ENCODE measurements at regions not wholly inside any gene's neighbourhood (a gene's known extent, or its start where the extent isn't known, plus 50 kb on each side); places are given as distances from the start of the nearest gene placed in this dataset.

GRCh38 chr6:109224107-109224875 is 129.0 kb downstream of the CEP57L1 start:
- Histone ChIP-seq H3K4me2 (ENCODE audit: low read length) (no peak overlapping the region), H3K36me3 (ENCODE audit: insufficient read depth, low read length) (no peaks in the 10 kb centered on the region), H4K20me1 (ENCODE audit: insufficient read depth, low read length) (no peaks in the 10 kb centered on the region), H3K79me2 (ENCODE audit: insufficient read depth, low read depth, low read length) (no peaks in the 10 kb centered on the region), H3K9me3 (ENCODE audit: low read length) (no peaks in the 10 kb centered on the region), H3K27ac (ENCODE audit: low read depth, low read length, poor library complexity, severe bottlenecking) (no peak overlapping the region), H3K4me3 (ENCODE audit: low read depth, low read length, poor library complexity, severe bottlenecking) (no peak overlapping the region), H2AFZ (ENCODE audit: low read length) (no peak overlapping the region), H3K4me1 (ENCODE audit: insufficient read depth, low read length, poor library complexity, severe bottlenecking) (no peaks in the 10 kb centered on the region), H3K9me2 (ENCODE audit: insufficient read depth, low read length) (no peaks in the 10 kb centered on the region)
- TF ChIP-seq CTCF (conservative IDR thresholded peaks at IDR 0.05; ENCODE audit: low read length) (no peak), EZH2phosphoT487 (IDR thresholded peaks at IDR 0.05; ENCODE audit: borderline replicate concordance, low read depth, low read length) (no peak)
- BruUV-seq (replicated peaks), result no TSS peak
- ChIA-PET POLR2A (no interaction called here), CTCF (ENCODE audit: unreplicated experiment) (no interaction called here)
- intact Hi-C loops (cut with micrococcal nuclease; ENCODE audit: unreplicated experiment), result no loop called here
- DNase-seq (ENCODE audit: low spot score), result no peak

GRCh38 chr6:109222848-109223247 is 127.5 kb downstream of the CEP57L1 start:
- DNase-seq (ENCODE audit: low spot score), result no peak
- Histone ChIP-seq H3K79me2 (ENCODE audit: insufficient read depth, low read depth, low read length) (no peaks in the 10 kb centered on the region), H3K4me1 (ENCODE audit: insufficient read depth, low read length, poor library complexity, severe bottlenecking) (no peaks in the 10 kb centered on the region), H3K27ac (ENCODE audit: low read depth, low read length, poor library complexity, severe bottlenecking) (no peak overlapping the region), H3K4me3 (ENCODE audit: low read depth, low read length, poor library complexity, severe bottlenecking) (no peak overlapping the region), H4K20me1 (ENCODE audit: insufficient read depth, low read length) (no peaks in the 10 kb centered on the region), H2AFZ (ENCODE audit: low read length) (no peak overlapping the region), H3K9me3 (ENCODE audit: low read length) (no peaks in the 10 kb centered on the region), H3K36me3 (ENCODE audit: insufficient read depth, low read length) (no peaks in the 10 kb centered on the region), H3K4me2 (ENCODE audit: low read length) (no peak overlapping the region), H3K9me2 (ENCODE audit: insufficient read depth, low read length) (no peaks in the 10 kb centered on the region)
- no peak for TF ChIP-seq CTCF (conservative IDR thresholded peaks at IDR 0.05; ENCODE audit: low read length)
- TF ChIP-seq EZH2phosphoT487 (IDR thresholded peaks at IDR 0.05; ENCODE audit: borderline replicate concordance, low read depth, low read length), result no peak
- CTCF ChIA-PET (ENCODE audit: unreplicated experiment), result no interaction called here
- POLR2A ChIA-PET, result no interaction called here
- intact Hi-C loops (cut with micrococcal nuclease; ENCODE audit: unreplicated experiment), result no loop called here
- BruUV-seq (replicated peaks), result no TSS peak

GRCh38 chr6:109221543-109222195 is 126.4 kb downstream of the CEP57L1 start:
- no TSS peak for BruUV-seq (replicated peaks)
- H3K4me1 ChIP-seq (ENCODE audit: insufficient read depth, low read length, poor library complexity, severe bottlenecking), result no peaks in the 10 kb centered on the region
- H3K9me2 ChIP-seq (ENCODE audit: insufficient read depth, low read length), result no peaks in the 10 kb centered on the region
- H3K36me3 ChIP-seq (ENCODE audit: insufficient read depth, low read length), result no peaks in the 10 kb centered on the region
- no peak for DNase-seq (ENCODE audit: low spot score)
- H3K4me2 ChIP-seq (ENCODE audit: low read length), result no peak overlapping the region
- H3K27ac ChIP-seq (ENCODE audit: low read depth, low read length, poor library complexity, severe bottlenecking), result no peak overlapping the region
- no peaks in the 10 kb centered on the region for H4K20me1 ChIP-seq (ENCODE audit: insufficient read depth, low read length)
- TF ChIP-seq EZH2phosphoT487 (IDR thresholded peaks at IDR 0.05; ENCODE audit: borderline replicate concordance, low read depth, low read length) (no peak), CTCF (conservative IDR thresholded peaks at IDR 0.05; ENCODE audit: low read length) (no peak)
- ChIA-PET POLR2A (no interaction called here), CTCF (ENCODE audit: unreplicated experiment) (no interaction called here)
- no peak overlapping the region for H3K4me3 ChIP-seq (ENCODE audit: low read depth, low read length, poor library complexity, severe bottlenecking)
- no peaks in the 10 kb centered on the region for H3K9me3 ChIP-seq (ENCODE audit: low read length)
- intact Hi-C loops (cut with micrococcal nuclease; ENCODE audit: unreplicated experiment), result no loop called here
- no peaks in the 10 kb centered on the region for H3K79me2 ChIP-seq (ENCODE audit: insufficient read depth, low read depth, low read length)
- H2AFZ ChIP-seq (ENCODE audit: low read length), result no peak overlapping the region
